Skeletal muscle satellite cell (primary cell): ENCODE measurements at regions not wholly inside any gene's neighbourhood (a gene's known extent, or its start where the extent isn't known, plus 50 kb on each side); places are given as distances from the start of the nearest gene placed in this dataset.

ENCODE experiments used
- H3K27me3 ChIP-seq: 2 replicates; pipeline ENCODE4 v1.7.0; 2013; ENCODE audit warnings: low read length; ENCODE audit not compliant: control insufficient read depth, insufficient read depth
- H3K36me3 ChIP-seq: 2 replicates; pipeline ENCODE4 v1.7.0; 2013; ENCODE audit warnings: mild to moderate bottlenecking, control low read depth, low read length; ENCODE audit not compliant: insufficient read depth
- H3K4me1 ChIP-seq: 2 replicates; pipeline ENCODE4 v1.7.0; 2013; ENCODE audit warnings: low read length; ENCODE audit not compliant: control insufficient read depth, insufficient read depth
- H3K4me2 ChIP-seq: 2 replicates; pipeline ENCODE4 v1.7.0; 2013; ENCODE audit warnings: mild to moderate bottlenecking, low read length
- H3K4me3 ChIP-seq: 2 replicates; pipeline ENCODE4 v1.7.0; 2013; ENCODE audit warnings: low read length
- H3K9ac ChIP-seq: 2 replicates; pipeline ENCODE4 v1.7.0; 2013; ENCODE audit warnings: mild to moderate bottlenecking, low read depth, low read length, moderate library complexity
- H3K9me3 ChIP-seq: replicated peaks from 2 replicates; pipeline ENCODE4 v1.7.0; 2013; ENCODE audit warnings: mild to moderate bottlenecking, control low read depth, low read length

- Histone ChIP-seq H3K9me3 (no peaks in the 10 kb centered on the region), H3K4me3 (no peak overlapping the region), H3K9ac (no peak overlapping the region), H3K36me3 (no peaks in the 10 kb centered on the region), H3K27me3 (no peaks in the 10 kb centered on the region), H3K4me1 (no peaks in the 10 kb centered on the region), H3K4me2 (no peak overlapping the region)
Measured at GRCh38 chr1:222250376-222250775, 297.5 kb downstream of the HHIPL2 start.

GRCh38 chr1:222247811-222248310, 300.0 kb downstream of the HHIPL2 start:
- H3K9ac ChIP-seq: no peak overlapping the region
- no peaks in the 10 kb centered on the region for H3K36me3 ChIP-seq
- H3K9me3 ChIP-seq: no peaks in the 10 kb centered on the region
- H3K4me3 ChIP-seq: no peak overlapping the region
- H3K27me3 ChIP-seq: no peaks in the 10 kb centered on the region
- no peaks in the 10 kb centered on the region for H3K4me1 ChIP-seq
- no peak overlapping the region for H3K4me2 ChIP-seq

- no peaks in the 10 kb centered on the region for H3K4me1 ChIP-seq
- H3K9ac ChIP-seq: no peak overlapping the region
- no peaks in the 10 kb centered on the region for H3K27me3 ChIP-seq
Measured at GRCh38 chr1:222247081-222247480, 300.8 kb downstream of the HHIPL2 start.

GRCh38 chr1:222243902-222244301, 304.0 kb downstream of the HHIPL2 start:
- Histone ChIP-seq H3K36me3 (no peaks in the 10 kb centered on the region), H3K9ac (no peak overlapping the region), H3K9me3 (no peaks in the 10 kb centered on the region), H3K4me3 (no peak overlapping the region), H3K27me3 (no peaks in the 10 kb centered on the region), H3K4me1 (peaks cover 9% of the 10 kb centered on the region), H3K4me2 (no peak overlapping the region)

More at GRCh38 chr1:222247081-222247480, 300.8 kb downstream of the HHIPL2 start:
- Histone ChIP-seq H3K4me2 (no peak overlapping the region), H3K4me3 (no peak overlapping the region), H3K36me3 (no peaks in the 10 kb centered on the region), H3K9me3 (no peaks in the 10 kb centered on the region)

GRCh38 chr1:222242492-222242891, 305.4 kb downstream of the HHIPL2 start:
- Histone ChIP-seq H3K27me3 (no peaks in the 10 kb centered on the region), H3K4me2 (no peak overlapping the region), H3K9ac (no peak overlapping the region), H3K9me3 (no peaks in the 10 kb centered on the region), H3K4me3 (no peak overlapping the region), H3K36me3 (no peaks in the 10 kb centered on the region), H3K4me1 (peaks cover 9% of the 10 kb centered on the region)

- Histone ChIP-seq H3K9ac (no peak overlapping the region), H3K36me3 (no peaks in the 10 kb centered on the region), H3K4me2 (no peak overlapping the region), H3K4me1 (peaks cover 9% of the 10 kb centered on the region), H3K27me3 (no peaks in the 10 kb centered on the region), H3K9me3 (no peaks in the 10 kb centered on the region), H3K4me3 (no peak overlapping the region)
Measured at GRCh38 chr1:222241410-222241809, 306.5 kb downstream of the HHIPL2 start.

- H3K9ac ChIP-seq: no peak overlapping the region
- H3K4me2 ChIP-seq: no peak overlapping the region
- H3K36me3 ChIP-seq: no peaks in the 10 kb centered on the region
- H3K9me3 ChIP-seq: no peaks in the 10 kb centered on the region
- no peak overlapping the region for H3K4me3 ChIP-seq
- H3K4me1 ChIP-seq: peaks cover 9% of the 10 kb centered on the region
- no peaks in the 10 kb centered on the region for H3K27me3 ChIP-seq
Measured at GRCh38 chr1:222240536-222241181, 307.2 kb downstream of the HHIPL2 start.

- no peak overlapping the region for H3K4me3 ChIP-seq
- no peak overlapping the region for H3K9ac ChIP-seq
Measured at GRCh38 chr1:222239130-222239529, 308.8 kb downstream of the HHIPL2 start.

GRCh38 chr1:222234351-222234750, 313.6 kb downstream of the HHIPL2 start:
- no peak overlapping the region for H3K4me3 ChIP-seq
- no peaks in the 10 kb centered on the region for H3K36me3 ChIP-seq
- no peaks in the 10 kb centered on the region for H3K9me3 ChIP-seq
- H3K9ac ChIP-seq: no peak overlapping the region
- H3K27me3 ChIP-seq: no peaks in the 10 kb centered on the region
- H3K4me1 ChIP-seq: no peaks in the 10 kb centered on the region
- H3K4me2 ChIP-seq: no peak overlapping the region

More at GRCh38 chr1:222239130-222239529, 308.8 kb downstream of the HHIPL2 start:
- H3K4me1 ChIP-seq: peaks cover 9% of the 10 kb centered on the region
- H3K36me3 ChIP-seq: no peaks in the 10 kb centered on the region
- no peaks in the 10 kb centered on the region for H3K27me3 ChIP-seq
- H3K4me2 ChIP-seq: no peak overlapping the region
- H3K9me3 ChIP-seq: no peaks in the 10 kb centered on the region

GRCh38 chr1:222233444-222234158, 314.3 kb downstream of the HHIPL2 start:
- no peak overlapping the region for H3K4me2 ChIP-seq
- no peaks in the 10 kb centered on the region for H3K27me3 ChIP-seq
- no peaks in the 10 kb centered on the region for H3K9me3 ChIP-seq
- no peak overlapping the region for H3K9ac ChIP-seq
- H3K4me3 ChIP-seq: no peak overlapping the region
- H3K4me1 ChIP-seq: no peaks in the 10 kb centered on the region
- no peaks in the 10 kb centered on the region for H3K36me3 ChIP-seq

- Histone ChIP-seq H3K4me3 (no peak overlapping the region), H3K4me2 (no peak overlapping the region), H3K9me3 (no peaks in the 10 kb centered on the region), H3K27me3 (no peaks in the 10 kb centered on the region), H3K9ac (no peak overlapping the region), H3K4me1 (no peaks in the 10 kb centered on the region), H3K36me3 (no peaks in the 10 kb centered on the region)
Measured at GRCh38 chr1:222232842-222233241, 315.1 kb downstream of the HHIPL2 start.
